ENCODE measurements at regions not wholly inside any gene's neighbourhood (a gene's known extent, or its start where the extent isn't known, plus 50 kb on each side); places are given as distances from the start of the nearest gene placed in this dataset.

- Histone ChIP-seq H3K9me3 (no peaks in the 10 kb centered on the region), H3K36me3 (no peaks in the 10 kb centered on the region), H3K4me3 (no peak overlapping the region), H3K4me1 (no peaks in the 10 kb centered on the region), H3K27me3 (no peaks in the 10 kb centered on the region), H3K27ac (no peak overlapping the region)
- DNase-seq = no peak
- no peak for TF ChIP-seq POLR2A (IDR thresholded peaks at IDR 0.05)
- TF ChIP-seq CTCF (IDR thresholded peaks at IDR 0.05) = no peak
- intact Hi-C loops (cut with DNase I; ENCODE audit: low total_unique reads) = no loop called here
Measured at GRCh38 chr3:25252291-25252690, 175.8 kb upstream of the RARB start.

- no peak for TF ChIP-seq CTCF (IDR thresholded peaks at IDR 0.05)
- Histone ChIP-seq H3K27me3 (no peaks in the 10 kb centered on the region), H3K9me3 (no peaks in the 10 kb centered on the region), H3K36me3 (no peaks in the 10 kb centered on the region), H3K4me3 (no peak overlapping the region), H3K4me1 (no peaks in the 10 kb centered on the region), H3K27ac (no peak overlapping the region)
- no peak for DNase-seq
- intact Hi-C loops (cut with DNase I; ENCODE audit: low total_unique reads) = no loop called here
Measured at GRCh38 chr3:25257026-25257425, 171.0 kb upstream of the RARB start.

- Histone ChIP-seq H3K36me3 (no peaks in the 10 kb centered on the region), H3K27me3 (no peaks in the 10 kb centered on the region), H3K9me3 (no peaks in the 10 kb centered on the region), H3K4me1 (no peaks in the 10 kb centered on the region), H3K4me3 (no peak overlapping the region), H3K27ac (no peak overlapping the region)
- DNase-seq = no peak
- intact Hi-C loops (cut with DNase I; ENCODE audit: low total_unique reads) = no loop called here
- TF ChIP-seq POLR2A (IDR thresholded peaks at IDR 0.05) (no peak), CTCF (IDR thresholded peaks at IDR 0.05) (no peak)
Measured at GRCh38 chr3:25259871-25260270, 168.2 kb upstream of the RARB start.

- Histone ChIP-seq H3K36me3 (no peaks in the 10 kb centered on the region), H3K4me3 (no peak overlapping the region), H3K4me1 (no peaks in the 10 kb centered on the region), H3K9me3 (no peaks in the 10 kb centered on the region), H3K27me3 (no peaks in the 10 kb centered on the region), H3K27ac (no peak overlapping the region)
- DNase-seq = no peak
- TF ChIP-seq CTCF (IDR thresholded peaks at IDR 0.05) = no peak
- intact Hi-C loops (cut with DNase I; ENCODE audit: low total_unique reads) = no loop called here
Measured at GRCh38 chr3:25262322-25262721, 165.7 kb upstream of the RARB start.

GRCh38 chr3:25265284-25265683 lies 162.8 kb upstream of the RARB start:
- intact Hi-C loops (cut with DNase I; ENCODE audit: low total_unique reads) = no loop called here
- no peak for DNase-seq
- TF ChIP-seq POLR2A (IDR thresholded peaks at IDR 0.05) (no peak), CTCF (IDR thresholded peaks at IDR 0.05) (no peak)
- H3K4me1 ChIP-seq = no peaks in the 10 kb centered on the region
- H3K27me3 ChIP-seq = no peaks in the 10 kb centered on the region
- H3K36me3 ChIP-seq = no peaks in the 10 kb centered on the region
- no peak overlapping the region for H3K27ac ChIP-seq
- H3K9me3 ChIP-seq = no peaks in the 10 kb centered on the region
- H3K4me3 ChIP-seq = no peak overlapping the region
